ENCODE measurements at regions not wholly inside any gene's neighbourhood (a gene's known extent, or its start where the extent isn't known, plus 50 kb on each side); places are given as distances from the start of the nearest gene placed in this dataset.
A peak's percentile ranks its signal among the peaks of the same experiment; 100 is the strongest.

DNA sequence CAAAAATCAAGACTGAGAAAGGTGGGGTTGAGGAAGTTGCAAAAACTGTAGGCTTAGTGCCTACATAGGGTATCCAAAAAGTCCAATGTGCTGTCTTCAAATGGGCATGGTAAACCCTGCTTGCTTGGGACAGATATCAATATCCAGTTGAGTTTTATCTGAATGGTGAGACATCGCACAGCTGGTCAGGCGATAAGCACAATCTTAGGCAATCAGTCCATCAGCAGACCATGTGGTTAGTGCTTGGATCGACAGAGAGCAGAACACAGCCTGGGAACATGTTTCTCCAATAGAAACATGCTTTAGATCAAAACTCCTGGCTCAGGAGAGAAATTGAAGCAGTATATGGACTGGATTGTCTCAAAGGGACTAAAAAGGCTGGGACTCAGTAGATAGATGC is 151.3 kb upstream of the IPO5 start:
- H3K27me3 ChIP-seq (ENCODE audit: control insufficient read depth, insufficient read depth, low read length), result no peaks in the 10 kb centered on the region
- FAIRE-seq (no peak), DNase-seq (ENCODE audit: low read depth) (no peak)
- H3K4me3 ChIP-seq (ENCODE audit: low read depth, low read length), result no peak overlapping the region
- H3K36me3 ChIP-seq (ENCODE audit: control insufficient read depth, insufficient read depth, low read length), result no peaks in the 10 kb centered on the region
- TF ChIP-seq, protein P1, sequence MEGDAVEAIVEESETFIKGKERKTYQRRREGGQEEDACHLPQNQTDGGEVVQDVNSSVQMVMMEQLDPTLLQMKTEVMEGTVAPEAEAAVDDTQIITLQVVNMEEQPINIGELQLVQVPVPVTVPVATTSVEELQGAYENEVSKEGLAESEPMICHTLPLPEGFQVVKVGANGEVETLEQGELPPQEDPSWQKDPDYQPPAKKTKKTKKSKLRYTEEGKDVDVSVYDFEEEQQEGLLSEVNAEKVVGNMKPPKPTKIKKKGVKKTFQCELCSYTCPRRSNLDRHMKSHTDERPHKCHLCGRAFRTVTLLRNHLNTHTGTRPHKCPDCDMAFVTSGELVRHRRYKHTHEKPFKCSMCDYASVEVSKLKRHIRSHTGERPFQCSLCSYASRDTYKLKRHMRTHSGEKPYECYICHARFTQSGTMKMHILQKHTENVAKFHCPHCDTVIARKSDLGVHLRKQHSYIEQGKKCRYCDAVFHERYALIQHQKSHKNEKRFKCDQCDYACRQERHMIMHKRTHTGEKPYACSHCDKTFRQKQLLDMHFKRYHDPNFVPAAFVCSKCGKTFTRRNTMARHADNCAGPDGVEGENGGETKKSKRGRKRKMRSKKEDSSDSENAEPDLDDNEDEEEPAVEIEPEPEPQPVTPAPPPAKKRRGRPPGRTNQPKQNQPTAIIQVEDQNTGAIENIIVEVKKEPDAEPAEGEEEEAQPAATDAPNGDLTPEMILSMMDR (IDR thresholded peaks at IDR 0.05; ENCODE audit: insufficient read depth, low read length, severe bottlenecking), result no peak

DNA sequence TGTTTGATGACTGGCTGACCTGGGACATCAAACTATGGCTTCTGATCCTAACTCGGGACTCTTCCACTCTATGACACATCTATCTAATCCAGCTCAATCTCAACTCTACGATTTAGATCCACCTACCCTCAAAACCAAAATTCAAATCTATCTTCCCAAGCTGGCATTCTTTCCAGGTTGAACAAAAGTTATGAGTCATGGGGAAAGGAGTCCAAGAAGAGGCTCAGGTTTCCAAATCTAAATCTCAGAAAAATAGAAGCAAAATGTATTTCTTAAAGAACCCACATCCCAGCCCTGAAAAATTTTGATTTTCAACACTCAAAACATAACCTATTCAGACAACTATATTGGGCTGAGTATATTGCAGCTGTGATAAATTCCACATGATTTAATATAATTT is 143.9 kb upstream of the IPO5 start:
- FAIRE-seq, result no peak
- DNase-seq (ENCODE audit: low read depth), result peak; percentile 27
- TF ChIP-seq, protein P1 (IDR thresholded peaks at IDR 0.05; ENCODE audit: insufficient read depth, low read length, severe bottlenecking), result no peak

DNA sequence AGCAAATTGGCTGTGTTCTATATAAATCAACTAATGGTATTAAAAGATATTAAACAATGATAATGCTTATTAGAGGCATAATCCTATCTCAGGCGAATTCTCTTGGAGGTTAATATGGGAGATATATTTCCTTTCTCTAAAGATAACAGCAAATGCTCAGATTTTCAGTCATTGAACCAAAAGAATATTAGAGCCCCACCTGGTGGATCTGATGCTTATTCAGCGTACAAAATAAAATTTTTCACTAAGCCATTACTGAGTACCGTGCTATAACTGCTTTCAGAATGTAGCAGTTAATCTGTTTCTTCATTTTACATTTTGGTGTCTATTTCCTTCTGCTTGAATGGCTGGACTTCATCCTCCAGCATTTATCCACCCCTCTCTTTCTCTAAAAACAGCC is 143.3 kb upstream of the IPO5 start:
- Histone ChIP-seq H3K36me3 (ENCODE audit: control insufficient read depth, insufficient read depth, low read length) (no peaks in the 10 kb centered on the region), H3K4me3 (ENCODE audit: low read depth, low read length) (no peak overlapping the region), H3K27me3 (ENCODE audit: control insufficient read depth, insufficient read depth, low read length) (no peaks in the 10 kb centered on the region)
- FAIRE-seq, result no peak
- peak; percentile 18 for DNase-seq (ENCODE audit: low read depth)
- TF ChIP-seq, protein P1 (IDR thresholded peaks at IDR 0.05; ENCODE audit: insufficient read depth, low read length, severe bottlenecking), result peak; percentile 21

More for the DNA sequence above, 143.9 kb upstream of the IPO5 start:
- H3K27me3 ChIP-seq (ENCODE audit: control insufficient read depth, insufficient read depth, low read length), result no peaks in the 10 kb centered on the region
- no peak overlapping the region for H3K4me3 ChIP-seq (ENCODE audit: low read depth, low read length)
- no peaks in the 10 kb centered on the region for H3K36me3 ChIP-seq (ENCODE audit: control insufficient read depth, insufficient read depth, low read length)

DNA sequence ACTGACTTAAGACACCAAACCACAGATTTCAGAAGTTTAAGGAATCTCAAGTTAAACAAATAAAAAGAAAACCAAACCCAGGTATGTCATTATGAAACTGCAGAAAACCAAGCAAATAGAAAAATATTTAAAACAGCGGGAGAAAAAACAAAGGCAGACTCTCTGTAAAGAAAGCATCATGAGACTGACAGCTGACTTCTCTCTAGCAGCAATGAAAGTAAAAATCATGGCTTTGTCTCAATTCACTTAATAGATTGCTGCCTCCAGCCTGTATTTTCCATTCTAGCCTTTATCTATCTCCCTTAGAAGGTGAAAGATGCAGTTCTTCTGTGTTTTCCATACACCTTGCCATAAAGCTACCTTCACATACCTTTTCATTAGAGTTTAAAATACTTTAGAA is 131.1 kb upstream of the IPO5 start:
- FAIRE-seq (no peak), DNase-seq (ENCODE audit: low read depth) (no peak)
- TF ChIP-seq, protein P1 (IDR thresholded peaks at IDR 0.05; ENCODE audit: insufficient read depth, low read length, severe bottlenecking), result no peak
- no peak overlapping the region for H3K4me3 ChIP-seq (ENCODE audit: low read depth, low read length)
- no peaks in the 10 kb centered on the region for H3K27me3 ChIP-seq (ENCODE audit: control insufficient read depth, insufficient read depth, low read length)
- H3K36me3 ChIP-seq (ENCODE audit: control insufficient read depth, insufficient read depth, low read length), result no peaks in the 10 kb centered on the region

DNA sequence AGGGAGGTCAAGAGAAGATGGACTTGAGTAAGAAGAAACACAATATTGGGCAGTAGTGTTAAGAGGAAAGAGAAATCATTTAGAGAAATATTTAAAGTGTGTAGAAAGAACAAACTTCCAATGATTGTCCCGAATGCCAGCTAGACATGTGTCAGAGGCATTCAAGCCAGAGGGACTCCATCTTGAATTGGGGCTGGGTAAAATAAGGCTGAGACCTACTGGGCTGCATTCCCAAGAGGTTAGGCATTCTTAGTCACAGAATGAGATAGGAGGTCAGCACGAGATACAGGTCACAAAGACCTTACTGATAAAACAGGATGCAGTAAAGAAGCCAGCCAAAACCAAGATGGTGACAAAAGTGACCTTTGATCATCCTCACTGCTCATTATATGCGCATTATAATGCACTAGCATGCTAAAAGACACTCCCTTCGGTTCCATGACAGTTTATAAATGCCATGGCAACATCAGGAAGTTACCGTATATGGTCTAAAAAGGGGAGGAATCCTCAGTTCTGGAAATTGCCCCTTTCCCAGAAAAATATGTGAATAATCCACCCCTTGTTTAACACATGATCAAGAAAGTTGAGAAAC is 127.0 kb upstream of the IPO5 start:
- no peak for FAIRE-seq
- no peaks in the 10 kb centered on the region for H3K27me3 ChIP-seq (ENCODE audit: control insufficient read depth, insufficient read depth, low read length)

More for the DNA sequence above, 127.0 kb upstream of the IPO5 start:
- DNase-seq (ENCODE audit: low read depth), result no peak
- Histone ChIP-seq H3K4me3 (ENCODE audit: low read depth, low read length) (no peak overlapping the region), H3K36me3 (ENCODE audit: control insufficient read depth, insufficient read depth, low read length) (no peaks in the 10 kb centered on the region)
- TF ChIP-seq, protein P1 (IDR thresholded peaks at IDR 0.05; ENCODE audit: insufficient read depth, low read length, severe bottlenecking), result no peak

Measured in bronchial epithelial cell (primary cell).